Inflammatory macrophage treated with lipopolysaccharide for 4 hours (primary cell): ENCODE measurements at regions not wholly inside any gene's neighbourhood (a gene's known extent, or its start where the extent isn't known, plus 50 kb on each side); places are given as distances from the start of the nearest gene placed in this dataset.

Experiments
- DNase-seq: peaks from one replicate; pipeline ENCODE4 v3.0.0-alpha.2; 2020

DNA sequence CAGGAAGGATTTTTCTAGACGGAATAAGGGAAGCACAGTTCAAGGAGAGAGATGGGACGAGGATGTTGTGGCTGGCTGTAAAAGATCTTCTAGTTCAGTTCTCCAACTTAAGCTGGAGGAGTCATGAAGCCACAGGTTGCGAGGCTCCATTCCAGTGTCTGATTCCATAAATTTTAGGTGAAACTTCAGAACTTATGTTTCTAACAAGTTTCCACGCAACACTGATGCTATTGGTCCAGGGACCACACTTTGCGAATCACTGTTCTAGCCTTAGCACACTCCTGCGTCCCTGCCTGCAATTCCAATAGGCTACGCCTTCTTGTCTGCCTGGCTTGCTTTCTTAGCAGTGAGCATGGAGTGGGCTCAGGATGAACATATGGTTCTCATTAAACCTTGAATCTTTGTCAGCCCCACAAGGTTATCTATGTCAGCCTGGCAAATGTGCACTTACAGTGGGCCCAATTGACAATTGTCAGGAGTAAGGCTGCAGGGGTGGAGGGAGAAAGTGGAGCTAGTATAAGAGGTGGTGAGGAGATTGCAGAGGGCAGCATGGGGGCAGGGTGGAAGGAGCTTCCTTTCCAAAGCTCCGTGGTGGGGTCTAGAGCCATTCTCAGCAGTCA is 438.1 kb upstream of the ST6GAL2 start:
- DNase-seq, result no peak

DNA sequence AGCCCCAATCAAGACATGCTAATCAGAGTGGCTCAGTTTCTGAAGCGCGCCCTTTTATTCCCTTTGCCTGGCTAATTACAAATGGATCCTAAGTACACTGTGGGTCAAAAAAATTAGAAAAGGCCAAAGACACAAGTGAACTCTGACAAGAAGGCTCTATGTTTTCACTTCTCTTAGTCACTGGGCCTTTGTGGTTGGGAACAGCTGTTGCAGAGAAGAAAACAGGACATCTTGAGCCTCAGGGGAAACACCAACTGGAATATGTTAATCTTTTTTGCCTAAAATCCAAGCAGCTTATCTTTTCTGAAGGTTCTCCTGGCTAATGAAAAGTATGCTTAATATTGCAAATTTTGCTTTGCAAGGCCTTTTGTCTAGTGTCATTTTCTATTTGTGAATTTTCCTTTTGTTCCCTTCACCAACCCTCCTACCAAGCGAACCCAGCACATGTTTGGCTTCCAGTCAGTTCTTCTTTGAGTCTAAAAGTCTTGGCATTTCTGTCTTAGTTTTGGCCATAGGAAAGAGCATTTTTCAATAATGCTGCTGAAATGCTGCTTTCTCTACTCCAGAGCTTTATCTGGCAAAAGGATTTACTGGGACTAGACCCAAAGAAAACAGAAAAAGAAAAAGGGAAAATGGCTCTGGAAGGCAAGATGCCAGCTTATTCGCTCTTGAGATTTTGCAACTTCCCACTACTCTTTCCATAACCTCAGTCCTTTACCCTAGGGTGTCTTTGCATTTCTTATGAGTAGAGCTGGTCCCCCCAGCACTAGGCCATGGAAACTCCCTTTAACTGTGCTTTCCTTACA is 440.2 kb upstream of the ST6GAL2 start:
- no peak for DNase-seq

DNA sequence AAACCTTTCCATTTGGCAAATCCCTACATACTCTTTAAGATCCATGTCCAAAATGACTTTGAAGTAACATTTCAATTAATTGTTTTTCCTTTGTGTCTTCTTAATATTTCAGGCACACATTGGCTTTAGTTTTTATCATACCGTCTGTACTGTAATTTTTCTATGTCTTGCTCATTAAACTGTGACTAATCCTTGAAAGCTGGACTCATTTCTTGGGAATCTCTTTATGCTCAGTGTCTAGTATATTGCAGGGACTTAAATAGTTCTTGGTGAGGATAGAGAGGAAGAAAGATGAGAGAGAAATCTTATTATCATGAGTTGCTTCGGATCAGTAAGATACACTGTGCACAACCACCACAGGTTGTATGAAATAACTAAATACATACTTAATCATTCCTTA is 448.3 kb upstream of the ST6GAL2 start:
- no peak for DNase-seq

DNA sequence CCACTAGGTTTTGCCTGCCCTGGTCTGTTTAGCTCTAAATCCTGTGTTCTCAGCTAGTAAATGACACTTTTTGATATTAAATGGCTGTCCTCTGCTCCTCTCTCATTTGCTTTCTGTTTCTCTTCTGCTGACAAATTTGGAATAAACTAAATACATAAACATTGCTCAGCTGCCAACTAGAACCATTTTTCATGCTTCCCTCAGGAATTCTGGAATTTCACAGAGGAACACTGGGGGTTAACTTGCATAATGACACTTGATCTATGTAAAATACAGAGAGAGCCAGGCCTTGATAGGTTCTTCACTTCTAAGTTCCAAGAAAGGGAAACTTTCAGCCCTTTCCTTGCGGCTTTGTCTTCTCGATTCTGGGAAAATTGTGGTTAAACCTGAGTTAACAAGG is 450.6 kb upstream of the ST6GAL2 start:
- no peak for DNase-seq

DNA sequence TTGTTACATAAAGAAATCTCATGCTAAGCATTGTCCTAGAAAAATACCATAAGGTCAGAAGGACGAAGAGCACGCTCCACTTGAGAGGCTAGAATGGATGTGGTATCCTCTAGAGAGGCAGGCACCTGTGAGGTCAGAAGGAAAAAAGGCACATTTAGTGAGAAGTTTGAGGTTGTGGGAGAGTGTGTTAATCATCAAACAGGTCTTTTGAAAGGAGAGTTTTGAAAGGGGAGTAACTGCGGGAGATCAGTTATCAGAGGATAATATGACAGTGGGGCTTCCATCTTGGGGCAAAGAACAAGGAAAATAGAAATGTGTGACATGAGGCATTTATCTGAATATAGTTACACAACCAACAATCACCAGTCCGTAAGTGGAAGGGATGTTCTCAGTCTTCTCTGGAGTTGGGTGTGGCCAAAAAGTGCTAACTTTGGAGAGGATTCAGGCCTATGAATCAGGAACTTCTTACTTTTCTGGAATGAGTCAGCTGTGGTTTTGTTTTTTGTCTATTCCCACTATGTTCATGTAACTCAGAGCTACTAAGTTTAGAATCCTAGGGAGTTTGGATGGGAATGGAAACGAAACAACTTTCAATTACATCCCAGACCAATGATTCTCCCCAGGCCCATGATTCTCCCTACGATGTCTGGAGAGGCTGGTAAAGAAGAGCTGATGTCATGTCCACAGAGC is 451.4 kb upstream of the ST6GAL2 start:
- DNase-seq, result no peak

DNA sequence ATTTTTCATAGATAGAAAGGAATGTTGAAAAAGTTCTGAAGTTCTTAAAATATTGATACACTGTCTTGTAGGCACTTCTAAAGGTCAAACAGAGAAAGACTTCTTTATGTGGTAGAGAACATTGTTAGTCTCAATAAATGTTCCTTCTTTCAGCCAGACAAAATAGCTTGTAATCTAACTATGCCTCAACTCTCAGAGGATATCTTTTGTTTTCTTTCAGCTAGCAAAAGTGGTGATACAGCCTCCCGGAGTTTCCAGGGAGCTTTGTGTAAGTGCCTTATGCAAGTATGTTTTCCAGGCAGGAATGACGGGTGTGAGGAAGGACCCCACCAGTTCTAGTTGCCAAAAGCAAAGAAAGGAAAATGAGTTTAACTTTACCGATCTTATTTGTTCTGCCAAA is 452.1 kb upstream of the ST6GAL2 start:
- DNase-seq, result no peak

DNA sequence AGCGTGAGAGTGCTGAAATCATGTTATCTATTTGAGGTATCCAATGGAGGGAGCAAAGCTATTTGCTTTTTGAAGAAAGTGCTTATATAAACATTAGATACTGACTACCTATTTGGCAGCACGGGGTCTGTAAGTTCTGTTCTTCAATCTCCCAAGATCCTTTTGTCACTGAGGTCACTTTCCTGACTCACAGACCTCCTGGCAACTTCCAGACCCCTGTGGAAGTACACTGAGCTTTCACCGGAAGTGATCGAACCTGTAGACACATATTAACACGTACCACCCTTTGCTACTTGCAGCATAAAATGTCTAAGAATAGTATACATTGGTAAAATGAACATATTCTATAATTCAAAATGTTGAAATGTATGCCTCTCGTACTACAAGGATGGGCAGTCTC is 452.6 kb upstream of the ST6GAL2 start:
- no peak for DNase-seq

DNA sequence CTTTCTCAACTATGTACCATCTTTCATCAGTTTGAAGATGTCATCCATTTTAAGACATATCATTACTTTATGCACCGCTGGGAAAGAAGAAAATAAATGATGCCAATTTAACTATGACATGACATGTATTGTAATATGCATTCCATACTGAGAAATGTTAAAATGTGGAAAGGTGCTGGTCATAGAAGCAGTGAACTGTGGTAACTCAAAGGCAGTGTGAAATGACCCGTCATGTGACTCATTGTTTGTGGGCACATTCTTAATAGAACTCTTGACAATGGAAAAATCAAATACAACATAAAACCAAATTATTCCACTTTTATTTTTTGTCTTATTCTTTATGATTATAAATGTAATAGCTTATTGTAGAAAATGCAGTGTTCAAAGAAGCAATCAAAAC is 455.0 kb upstream of the ST6GAL2 start:
- DNase-seq, result no peak

DNA sequence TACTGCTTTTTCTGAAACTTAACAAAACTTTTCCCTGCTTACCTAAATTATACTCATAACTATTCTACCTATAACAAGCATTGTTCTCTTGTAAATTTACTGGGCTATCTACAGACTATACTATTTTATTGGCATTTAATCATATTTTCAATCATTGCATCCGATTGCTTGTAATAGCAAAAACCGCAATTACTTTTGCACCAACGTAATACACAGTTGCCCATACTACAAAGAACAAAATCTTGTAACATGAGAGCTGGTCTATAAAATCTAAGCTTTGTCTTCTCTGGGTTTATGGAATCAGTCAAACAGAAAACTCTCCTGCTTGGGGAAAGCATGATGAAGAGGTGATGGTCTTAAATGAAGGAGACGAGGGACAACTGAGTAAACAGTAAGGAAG is 463.4 kb upstream of the ST6GAL2 start:
- DNase-seq, result no peak

DNA sequence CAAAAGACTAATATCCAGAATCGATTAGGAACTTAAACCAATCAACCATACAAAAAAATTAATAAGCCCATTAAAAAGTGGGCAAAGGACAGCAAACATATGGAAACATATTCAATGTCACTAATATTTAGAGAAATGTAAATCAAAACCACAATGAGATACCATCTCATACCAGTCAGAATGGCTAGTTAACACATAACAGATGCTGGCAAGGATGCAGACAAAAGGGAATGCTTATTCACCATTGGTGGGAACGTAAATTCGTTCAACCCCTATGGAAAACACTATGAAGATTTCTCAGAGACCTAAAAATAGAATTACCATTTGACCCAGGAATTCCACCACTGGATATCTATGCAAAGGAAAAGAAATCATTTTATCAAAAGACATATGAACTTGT is 468.2 kb upstream of the ST6GAL2 start:
- DNase-seq, result no peak

DNA sequence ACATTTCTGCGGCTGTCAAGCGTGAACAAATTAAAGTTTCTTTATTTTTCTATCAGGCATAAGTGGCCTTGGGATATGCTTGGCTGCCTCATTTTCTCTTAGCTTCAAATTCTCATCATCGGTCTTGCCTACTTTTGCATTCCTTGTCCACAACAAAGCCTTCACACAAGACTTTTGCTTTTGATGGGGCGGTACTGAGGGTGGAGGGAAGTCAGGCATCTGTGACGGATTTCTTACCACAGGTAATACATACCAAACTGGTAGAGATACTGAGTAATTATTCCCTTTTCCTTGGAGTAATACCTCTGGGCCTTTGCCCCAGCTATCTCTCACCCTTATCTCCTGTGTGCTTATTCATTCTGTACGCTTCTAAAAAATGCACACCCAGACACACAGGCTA is 468.3 kb upstream of the RGPD4 start:
- DNase-seq, result no peak

DNA sequence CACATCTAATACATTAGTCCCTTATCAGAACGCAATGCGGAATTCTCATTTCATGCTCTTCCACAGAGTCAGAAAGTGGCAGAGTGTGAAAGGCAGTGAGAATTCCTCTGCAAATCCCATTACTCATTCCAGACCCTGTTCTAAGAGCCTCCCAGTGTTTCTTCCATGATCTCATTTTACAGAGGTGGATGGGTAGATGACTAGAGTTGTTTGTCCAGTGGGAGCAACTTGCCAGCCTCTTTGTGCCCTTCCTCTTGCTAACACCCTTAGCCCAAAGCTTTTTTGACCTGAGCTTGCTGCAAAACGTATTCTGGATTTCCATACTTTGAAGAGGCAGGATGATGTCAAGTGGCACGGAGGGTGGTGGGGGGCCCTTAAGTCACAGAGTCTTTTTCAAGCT is 467.7 kb upstream of the RGPD4 start:
- no peak for DNase-seq

DNA sequence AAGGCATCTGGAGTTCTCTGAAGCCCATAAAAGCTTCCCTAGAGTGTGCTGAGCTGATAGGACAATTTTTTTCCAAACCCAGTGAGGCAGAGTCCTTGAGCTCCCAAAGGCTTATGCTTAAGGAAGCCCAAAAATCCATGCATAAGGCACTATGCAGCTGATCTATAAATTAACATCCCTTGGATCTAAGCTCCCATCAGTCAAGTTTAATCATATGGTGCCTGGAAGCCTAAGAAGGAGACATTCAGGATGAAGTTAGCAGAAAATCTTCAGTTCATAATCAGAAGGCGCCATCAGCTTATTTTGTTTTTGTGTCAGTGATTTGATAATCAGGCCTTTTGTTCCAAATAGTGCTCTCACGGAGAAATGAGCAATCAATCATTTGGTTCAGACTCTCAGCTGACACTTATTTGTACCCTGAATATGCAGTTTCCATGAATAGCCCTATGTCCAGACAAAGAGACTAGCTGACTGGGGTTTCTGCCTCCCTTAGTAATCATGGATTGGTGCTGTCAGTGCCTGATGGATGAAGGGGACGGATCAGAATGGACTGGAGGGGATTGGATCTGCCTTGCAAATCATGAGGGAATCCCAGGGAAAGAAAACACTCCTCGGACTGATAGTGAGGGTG is 464.8 kb upstream of the RGPD4 start:
- no peak for DNase-seq

DNA sequence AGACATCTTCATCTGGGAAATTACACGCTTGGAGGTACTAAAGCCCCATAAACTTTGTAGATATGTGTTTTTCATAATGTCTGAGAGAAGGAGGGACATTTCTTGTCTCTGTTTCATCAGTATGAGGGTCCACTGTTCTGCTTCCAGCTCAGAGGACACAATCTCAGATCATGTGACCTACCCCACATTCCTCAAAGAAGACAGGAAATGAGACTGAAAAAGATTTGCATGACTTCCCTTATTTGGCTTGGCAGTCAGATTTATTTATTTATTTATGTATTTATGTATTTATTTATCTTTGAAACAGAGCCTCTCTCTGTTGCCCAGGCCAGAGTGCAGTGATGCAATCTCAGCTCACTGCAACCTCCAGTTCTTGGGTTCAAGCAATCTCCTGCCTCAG is 463.7 kb upstream of the RGPD4 start:
- no peak for DNase-seq

DNA sequence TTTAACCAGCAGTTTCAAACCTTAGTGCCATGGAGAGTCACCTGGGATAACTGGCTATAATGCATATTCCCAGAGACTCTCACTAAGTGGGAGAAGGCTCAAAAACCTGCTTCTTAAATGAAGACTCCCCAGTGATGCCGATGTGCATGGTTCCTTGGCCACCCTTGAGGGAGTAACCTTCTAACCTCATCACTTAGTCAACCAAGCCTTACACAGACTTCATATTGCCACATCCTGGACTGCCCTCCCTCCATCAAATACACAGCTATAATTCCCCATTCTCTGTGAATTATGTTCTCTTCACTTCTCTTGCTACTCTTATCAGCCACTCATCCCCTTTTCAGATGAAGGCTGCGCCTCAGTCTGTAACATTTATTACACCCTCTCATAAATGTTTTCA is 462.9 kb upstream of the RGPD4 start:
- DNase-seq, result no peak

DNA sequence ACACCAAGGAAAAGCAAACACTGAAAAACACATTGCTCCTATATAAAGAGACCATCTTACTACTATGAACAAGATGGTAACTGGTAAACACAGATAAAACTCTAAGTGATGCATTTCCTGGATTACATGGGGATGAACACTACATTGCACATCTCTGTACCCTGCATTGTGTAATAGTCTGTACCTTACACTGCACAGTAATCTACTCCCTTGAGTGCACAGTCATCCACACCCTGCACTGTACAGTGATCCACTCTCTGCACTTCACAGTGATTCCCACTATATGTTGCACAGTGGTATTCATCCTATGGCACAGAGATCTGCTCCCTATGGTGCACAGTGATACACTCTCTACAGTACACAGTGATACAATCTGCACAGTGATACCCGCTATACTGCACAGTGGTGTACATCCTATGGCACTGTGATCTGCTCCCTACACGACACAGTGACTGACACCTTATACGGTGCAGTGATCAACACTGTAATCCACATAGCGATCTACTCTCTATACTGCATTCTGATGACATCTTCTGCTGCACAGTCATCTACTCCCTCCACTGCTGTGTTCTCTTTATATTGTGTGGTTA is 462.2 kb upstream of the RGPD4 start:
- DNase-seq, result no peak

DNA sequence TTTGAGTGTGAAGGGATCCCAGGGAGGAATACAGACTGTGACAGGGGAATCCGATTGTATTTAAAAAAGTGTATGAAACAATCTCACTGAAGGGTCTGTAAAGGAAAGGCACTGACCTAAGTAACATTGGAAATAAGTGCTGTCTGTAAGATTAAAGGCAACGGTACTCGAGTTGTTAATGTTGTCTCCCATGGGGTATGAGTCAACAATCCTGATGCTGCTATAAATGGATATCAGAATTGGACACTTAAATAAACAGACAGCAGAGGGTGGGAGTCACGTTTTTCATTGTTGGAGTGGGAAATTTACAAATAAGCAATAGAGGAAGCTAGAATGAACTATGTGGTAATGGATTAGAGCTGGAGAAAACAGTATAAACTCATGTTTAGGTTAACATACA is 452.4 kb upstream of the RGPD4 start:
- DNase-seq, result no peak

DNA sequence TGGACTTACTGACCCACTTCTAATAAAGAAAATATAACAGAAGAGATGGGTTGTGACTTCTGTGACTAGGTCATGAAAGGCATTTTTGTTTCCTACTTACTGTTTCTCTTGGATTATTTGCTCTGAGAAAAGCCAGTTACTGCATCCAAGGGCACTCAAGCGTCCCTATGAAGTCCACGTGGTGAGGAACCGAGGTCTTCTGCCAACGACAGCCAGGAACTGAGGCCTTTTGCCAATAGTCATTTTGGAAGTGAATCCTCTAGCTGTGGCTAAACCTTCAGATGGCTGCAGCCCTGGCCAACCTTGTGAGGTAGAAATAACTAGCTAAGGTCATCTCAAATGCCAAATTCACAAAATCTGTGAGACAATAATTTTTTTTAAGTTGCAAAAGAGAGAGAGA is 449.8 kb upstream of the RGPD4 start:
- no peak for DNase-seq

DNA sequence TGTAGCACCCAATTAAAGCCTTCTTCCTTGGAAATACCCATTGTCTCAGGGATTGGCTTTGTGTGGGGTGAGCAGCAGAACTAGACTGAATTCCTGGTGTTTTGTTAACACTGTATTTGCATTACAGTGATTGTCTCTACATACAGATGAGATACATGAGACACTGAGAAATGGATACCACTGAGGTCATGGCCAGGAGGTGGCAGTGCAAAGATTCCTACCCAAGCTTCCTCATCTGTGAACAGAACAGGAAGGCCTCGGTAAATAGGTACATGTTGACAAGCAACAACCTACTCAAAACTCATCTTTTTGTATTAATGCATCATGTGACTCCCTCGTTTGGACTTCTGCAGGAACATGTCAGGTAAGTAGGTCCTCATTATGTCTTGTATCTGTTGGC is 445.8 kb upstream of the RGPD4 start:
- DNase-seq, result no peak

DNA sequence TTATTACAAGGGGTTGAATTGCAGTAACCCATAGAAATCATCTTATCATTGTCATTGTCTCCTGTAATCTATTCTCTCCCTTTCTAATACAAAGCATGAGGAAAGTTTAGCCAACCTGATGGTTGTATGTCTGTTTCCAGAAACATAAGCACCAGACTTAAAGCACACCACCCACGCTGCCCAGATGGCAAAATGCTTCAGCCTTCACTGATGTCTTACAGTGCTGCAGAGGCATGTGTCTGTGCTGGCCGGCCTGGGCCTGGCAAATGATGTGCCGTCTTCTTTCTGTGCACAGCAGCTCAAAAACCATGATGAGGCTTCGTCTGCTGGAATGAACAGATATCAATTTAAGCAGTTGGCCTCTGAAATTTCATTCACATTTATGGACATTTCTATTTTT is 443.0 kb upstream of the RGPD4 start:
- no peak for DNase-seq

DNA sequence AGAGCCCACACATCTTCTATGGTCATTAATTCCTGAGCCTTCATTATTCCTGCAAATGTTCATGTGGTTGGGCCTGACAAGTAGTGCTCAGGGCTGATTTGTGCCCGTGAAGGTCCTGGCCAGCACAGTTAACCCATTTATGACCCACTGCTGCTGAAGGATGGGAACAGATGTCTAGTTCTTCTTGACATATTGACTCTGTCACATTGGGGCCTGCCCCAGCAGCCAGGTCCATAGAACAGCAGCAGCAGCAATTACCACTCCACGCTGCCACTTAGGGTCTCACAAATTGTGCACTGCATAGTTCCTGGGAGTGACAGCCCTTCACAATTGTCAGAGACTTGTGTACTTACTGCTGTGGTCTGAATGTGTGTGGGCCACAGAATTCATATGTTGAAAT is 442.3 kb upstream of the RGPD4 start:
- no peak for DNase-seq

DNA sequence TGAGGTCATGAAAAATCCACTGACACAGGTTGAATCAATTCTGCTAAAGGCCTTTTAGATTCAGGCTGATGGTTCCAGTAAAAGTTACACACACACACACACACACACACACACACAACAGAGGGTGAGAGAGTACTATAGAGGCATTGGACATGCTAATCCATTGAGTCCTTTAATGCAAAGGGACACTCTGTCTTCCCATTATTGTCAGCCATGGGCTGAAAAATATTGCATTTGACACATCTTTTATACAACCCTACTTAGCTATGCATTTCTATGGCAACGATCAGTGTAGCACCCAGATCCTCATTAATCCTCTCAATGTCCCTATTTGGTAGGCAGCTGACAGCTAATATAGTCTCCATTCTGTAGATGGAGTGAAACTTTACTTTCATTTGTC is 440.8 kb upstream of the RGPD4 start:
- no peak for DNase-seq

DNA sequence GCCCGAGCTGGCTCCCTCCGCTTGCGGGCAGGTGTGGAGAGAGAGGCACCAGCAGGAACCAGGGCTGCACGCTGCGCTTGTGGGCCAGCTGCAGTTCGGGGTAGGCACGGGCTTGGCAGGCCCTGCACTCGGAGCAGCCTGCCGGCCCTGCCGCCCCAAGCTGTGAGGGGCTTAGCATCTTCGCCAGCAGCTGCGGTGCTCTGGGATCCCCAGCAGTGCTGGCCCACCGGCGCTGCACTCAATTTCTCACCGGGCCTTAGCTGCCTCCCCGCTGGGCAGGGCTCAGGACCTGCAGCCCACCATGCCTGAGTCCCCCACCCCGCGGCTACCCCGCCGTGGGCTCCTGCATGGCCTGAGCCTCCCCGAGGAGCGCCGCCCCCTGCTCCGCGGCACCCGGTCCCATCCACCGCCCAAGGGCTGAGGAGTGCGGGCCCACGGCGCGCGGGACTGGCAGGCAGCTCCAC is 434.4 kb upstream of the RGPD4 start:
- DNase-seq, result no peak
